Fibroblast of villous mesenchyme (primary cell): ENCODE measurements at regions not wholly inside any gene's neighbourhood (a gene's known extent, or its start where the extent isn't known, plus 50 kb on each side); places are given as distances from the start of the nearest gene placed in this dataset.
"Not testable (repeated sequence)": the region's sequence is repeated elsewhere in the genome, so short reads cannot be mapped to it uniquely, and the experiment has no call there.

Experiments used
- DNase-seq: peaks from one replicate; pipeline ENCODE4 v3.0.0-alpha.2; 2010; ENCODE audit warnings: low read depth
- H3K4me3 ChIP-seq: 2 replicates; pipeline ENCODE4 v1.5.1; 2011; ENCODE audit warnings: low read depth, mild to moderate bottlenecking, low read length
- TF ChIP-seq, protein P1 (sequence below): IDR thresholded peaks from 2 replicates; pipeline ENCODE4 v1.5.1; 2012; ENCODE audit warnings: low read depth, mild to moderate bottlenecking, low read length; ENCODE audit not compliant: insufficient read depth

DNA sequence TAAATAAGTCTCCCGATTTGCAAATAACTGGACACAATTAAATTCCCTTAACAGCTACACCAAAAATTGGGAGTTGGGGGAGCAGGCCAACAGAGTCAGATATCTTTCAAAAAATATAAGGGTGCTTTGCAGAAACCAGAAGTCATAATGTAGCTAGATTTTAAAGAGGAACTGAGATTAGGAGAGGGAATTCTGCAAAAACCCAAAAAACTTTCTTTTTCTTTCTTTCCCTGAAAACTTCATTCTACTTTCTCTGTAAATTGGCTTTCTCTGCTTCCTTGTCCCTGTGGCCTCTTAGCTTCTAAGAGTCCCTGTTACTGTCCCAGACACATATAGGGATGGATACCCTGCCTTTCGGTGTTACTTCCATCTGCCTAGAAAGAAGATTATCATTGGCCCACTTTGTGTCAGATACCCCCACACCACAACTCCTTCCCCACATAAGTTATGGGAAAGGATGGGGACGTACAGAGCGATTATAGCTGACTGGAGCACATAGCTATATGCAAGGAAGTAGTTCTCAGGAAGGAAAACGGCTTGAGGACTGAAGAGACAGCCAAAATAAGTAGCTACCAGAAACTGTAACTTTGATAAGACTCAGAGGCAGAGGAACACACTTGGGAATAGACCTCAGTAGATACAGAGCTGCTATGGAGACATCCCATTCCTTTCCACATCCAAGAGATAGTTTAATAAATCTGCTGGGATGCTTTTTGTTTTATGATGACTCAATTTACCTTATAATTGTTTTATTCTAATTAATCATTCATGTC, 129.1 kb upstream of the TGFBR2 start:
- no peak for DNase-seq
- no peak overlapping the region for H3K4me3 ChIP-seq
- TF ChIP-seq, protein P1, sequence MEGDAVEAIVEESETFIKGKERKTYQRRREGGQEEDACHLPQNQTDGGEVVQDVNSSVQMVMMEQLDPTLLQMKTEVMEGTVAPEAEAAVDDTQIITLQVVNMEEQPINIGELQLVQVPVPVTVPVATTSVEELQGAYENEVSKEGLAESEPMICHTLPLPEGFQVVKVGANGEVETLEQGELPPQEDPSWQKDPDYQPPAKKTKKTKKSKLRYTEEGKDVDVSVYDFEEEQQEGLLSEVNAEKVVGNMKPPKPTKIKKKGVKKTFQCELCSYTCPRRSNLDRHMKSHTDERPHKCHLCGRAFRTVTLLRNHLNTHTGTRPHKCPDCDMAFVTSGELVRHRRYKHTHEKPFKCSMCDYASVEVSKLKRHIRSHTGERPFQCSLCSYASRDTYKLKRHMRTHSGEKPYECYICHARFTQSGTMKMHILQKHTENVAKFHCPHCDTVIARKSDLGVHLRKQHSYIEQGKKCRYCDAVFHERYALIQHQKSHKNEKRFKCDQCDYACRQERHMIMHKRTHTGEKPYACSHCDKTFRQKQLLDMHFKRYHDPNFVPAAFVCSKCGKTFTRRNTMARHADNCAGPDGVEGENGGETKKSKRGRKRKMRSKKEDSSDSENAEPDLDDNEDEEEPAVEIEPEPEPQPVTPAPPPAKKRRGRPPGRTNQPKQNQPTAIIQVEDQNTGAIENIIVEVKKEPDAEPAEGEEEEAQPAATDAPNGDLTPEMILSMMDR = no peak

DNA sequence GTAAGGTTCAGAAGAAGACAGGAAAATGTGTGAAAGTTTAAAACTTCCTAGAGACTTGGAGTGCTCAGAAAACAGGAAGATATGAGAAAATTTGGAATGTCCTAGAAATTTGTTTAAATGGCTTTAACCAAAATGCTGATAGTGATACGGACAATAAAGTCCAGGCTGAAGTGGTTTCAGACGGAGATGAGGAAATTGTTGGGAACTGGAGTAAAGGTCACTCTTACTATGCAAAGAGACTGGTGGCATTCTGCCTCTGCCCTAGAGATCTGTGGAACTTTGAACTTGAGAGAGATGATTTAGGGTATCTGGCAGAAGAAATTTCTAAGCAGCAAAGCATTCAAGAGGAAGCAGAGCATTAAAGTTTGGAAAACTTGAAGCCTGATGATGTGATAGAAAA, 126.7 kb upstream of the TGFBR2 start:
- not testable (repeated sequence) for H3K4me3 ChIP-seq, DNase-seq

DNA sequence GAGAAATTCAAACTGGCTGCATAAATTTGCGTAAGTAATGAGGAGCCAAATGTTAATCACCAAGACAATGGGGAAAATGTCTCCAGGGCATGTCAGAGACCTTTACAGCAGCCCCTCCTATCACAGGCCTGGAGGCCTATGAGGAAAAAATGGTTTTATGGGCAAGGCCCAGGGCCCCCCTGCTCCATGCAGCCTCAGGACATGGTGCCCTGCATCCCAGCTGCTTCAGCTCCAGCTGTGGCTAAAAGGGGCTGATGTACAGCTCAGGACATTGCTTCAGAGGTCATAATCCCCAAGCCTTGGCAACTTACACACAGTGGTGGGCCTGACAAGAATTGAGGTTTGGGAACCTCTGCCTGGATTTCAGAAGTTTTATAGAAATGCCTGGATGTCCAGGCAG, 126.2 kb upstream of the TGFBR2 start:
- not testable (repeated sequence) for H3K4me3 ChIP-seq

DNA sequence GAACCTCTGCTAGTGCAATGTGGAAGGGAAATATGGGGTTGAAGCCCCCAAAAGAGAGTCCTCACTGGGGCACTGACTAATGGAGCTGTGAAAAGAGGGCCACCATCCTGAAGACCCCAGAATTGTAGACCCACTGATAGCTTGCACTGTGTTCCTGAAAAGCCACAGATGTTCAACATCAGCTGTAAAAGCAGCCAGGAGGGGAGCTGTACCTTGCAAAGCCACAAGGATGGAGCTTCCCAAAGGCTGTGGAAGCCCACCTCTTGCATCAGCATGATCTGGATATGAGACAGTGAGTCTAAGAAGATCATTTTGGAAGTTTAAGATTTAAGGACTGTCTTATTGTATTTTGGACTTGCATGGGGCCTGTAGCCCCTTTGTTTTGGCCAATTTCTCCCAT, 125.8 kb upstream of the TGFBR2 start:
- DNase-seq = no peak
- TF ChIP-seq, protein P1 = no peak
- H3K4me3 ChIP-seq = no peak overlapping the region

More for the DNA sequence above, 126.2 kb upstream of the TGFBR2 start:
- not testable (repeated sequence) for DNase-seq

DNA sequence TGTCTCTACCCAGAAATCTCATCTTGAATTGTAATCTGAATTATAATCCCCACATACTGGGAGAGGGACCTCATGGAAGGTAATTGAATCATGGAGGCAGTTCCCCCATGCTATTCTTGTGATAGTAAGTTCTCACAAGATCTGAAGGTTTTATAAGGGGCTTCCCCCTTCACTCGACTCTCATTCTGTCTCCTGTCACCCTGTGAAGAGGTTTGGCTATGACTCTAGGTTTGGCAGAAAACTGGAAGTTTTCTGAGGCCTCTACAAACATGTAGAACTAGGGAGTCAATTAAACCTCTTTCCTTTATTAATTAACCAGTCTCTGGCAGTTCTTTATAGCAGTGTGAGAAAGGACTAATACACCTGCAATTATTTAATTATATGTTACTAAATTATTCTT, 125.2 kb upstream of the TGFBR2 start:
- TF ChIP-seq, protein P1 = no peak
- no peak for DNase-seq
- H3K4me3 ChIP-seq = no peak overlapping the region

DNA sequence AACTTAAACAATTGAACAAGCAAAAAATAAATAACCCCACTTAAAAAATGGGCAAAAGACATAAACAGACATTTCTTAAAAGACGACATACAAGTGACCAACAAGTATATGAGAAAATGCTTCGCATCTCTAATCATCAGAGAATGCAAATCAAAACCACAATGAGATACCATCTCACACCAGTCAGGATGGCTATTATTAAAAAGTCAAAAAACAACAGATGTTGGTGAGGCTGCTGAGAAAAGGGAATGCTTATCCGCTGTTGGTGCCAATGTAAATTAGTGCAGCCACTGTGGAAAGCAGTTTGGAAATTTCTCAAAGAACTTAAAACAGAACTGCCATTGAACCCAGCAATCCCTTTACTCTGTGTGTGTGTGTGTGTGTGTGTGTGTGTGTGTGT, 122.2 kb upstream of the TGFBR2 start:
- H3K4me3 ChIP-seq, DNase-seq: not testable (repeated sequence)

DNA sequence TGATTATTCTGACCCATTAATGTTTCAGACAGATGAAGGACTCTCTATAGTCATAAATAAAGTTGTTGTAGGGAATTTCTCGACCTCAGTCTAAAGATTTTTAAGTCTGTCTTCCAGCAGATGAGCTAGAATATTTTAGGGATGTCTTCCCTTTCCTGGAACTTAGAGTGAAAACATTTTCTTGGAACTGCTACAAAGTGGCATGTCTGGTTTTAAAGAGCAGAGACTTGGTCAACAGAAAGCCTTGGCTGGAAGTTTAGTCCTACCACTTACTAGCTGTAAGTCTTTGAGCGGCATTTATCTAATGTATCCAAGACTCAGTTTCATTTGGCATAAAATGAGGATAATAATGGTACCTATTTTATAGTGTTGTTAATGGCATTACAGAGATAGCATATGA, 120.0 kb upstream of the TGFBR2 start:
- no peak overlapping the region for H3K4me3 ChIP-seq
- TF ChIP-seq, protein P1 = no peak
- DNase-seq = no peak

DNA sequence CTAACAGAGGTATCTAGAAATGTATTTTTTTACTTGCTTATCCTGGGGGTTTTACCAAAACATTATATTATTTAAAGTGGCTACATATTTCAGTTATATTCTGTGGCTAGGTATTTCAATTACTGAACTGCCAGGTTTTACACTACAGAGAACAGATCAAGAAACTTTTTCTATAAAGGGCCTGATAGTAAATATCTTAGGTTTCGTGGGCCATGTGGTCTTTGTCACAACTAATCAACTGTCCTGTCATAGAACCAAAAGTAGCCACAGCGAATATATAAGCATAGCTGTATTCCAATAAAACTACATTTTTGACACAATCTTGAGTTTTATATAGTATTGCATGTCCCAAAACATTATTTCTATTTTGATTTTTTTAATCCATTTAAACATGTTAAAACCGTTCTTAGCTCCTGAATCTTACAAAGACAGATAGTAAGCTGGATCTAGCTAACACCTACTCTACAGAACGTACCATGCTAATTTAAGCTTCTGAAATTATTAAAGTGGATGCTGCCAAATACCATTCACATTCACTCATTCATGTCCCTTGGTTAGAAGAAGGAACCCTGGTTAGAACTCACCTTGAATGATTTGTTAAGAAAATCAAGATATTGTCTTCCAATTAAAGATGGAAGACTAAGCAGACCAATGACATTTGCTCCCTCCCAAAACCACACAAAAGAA, 118.2 kb upstream of the TGFBR2 start:
- no peak overlapping the region for H3K4me3 ChIP-seq
- DNase-seq = no peak
- TF ChIP-seq, protein P1 = no peak
